ENCODE measurements at regions not wholly inside any gene's neighbourhood (a gene's known extent, or its start where the extent isn't known, plus 50 kb on each side); places are given as distances from the start of the nearest gene placed in this dataset.
A peak's percentile ranks its signal among the peaks of the same experiment; 100 is the strongest.
"Not testable (repeated sequence)": the region's sequence is repeated elsewhere in the genome, so short reads cannot be mapped to it uniquely, and the experiment has no call there.

DNA sequence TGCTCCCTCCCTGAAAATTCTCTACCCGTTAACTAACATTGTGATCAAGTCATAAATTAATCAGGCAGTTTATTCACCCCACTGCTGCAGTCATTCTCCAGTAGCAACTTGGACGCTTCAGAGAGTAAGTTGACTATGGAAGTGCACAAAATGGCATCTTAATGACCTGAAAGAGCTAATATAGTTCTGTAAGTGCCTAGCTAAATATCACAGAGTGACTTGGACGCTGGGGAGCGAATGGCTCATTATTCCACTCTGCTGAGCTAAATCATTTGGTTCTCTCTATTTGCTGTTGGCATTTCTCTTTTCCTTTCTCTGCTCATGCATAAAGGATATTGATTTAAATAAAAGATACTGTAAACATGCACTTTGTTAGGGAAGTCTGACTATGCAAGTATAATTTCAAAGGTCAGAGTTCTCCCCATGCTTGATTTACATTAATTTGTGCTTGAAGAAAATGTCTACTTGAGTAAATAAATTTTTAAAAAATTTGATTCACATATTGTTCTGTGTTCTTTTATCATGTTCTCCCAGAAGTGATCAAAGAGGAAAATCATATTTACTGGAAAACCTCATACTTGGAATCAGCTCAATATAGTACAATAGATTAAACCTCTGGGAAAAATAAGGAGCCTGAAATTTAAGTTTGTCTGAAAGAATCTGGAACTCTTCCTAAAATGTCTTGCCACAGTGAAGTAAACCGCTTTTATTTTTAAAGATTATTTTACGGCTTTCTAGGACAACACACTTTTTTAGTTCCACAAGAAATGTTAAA lies 169.5 kb upstream of the HAPLN1 start:
- no peak for ATAC-seq
- intact Hi-C loops (cut with DNase I) = no loop called here
- DNase-seq (ENCODE audit: low spot score) = no peak

DNA sequence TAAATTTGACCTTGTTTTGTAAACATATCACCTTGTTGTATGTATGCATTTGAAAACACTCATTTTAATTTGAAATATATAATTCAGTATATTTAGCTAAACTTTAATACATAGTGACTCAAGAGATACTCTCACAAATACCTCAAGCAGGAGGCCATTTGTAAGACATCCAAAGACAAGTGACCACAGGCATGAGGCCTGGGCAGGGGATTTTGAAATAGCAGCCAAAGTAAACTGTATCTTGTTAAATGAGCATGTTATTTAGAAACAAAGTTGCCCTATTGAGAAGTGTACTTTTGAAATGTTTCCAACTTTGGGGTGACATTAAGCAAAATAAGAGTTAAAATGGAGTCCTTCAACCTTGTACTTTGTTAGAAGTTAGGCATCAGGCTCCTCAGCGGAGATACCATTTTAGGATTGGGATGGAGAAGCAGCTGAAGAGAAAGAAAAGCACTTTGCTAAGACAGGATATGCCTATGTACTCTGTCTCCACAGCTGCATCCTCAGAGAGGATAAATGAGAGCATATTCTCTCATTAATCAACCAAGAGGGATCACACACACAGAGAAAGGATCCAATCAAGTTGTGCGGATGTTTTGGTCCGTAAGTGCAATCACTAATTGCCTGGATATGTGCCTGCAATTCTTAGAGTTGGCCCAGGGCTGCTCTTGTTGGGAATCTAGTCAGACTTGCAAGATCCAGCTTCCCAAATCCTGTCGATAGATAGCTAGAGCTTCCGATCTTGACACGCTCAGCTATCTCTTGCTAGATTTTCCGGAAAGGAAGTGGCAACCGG lies 157.5 kb upstream of the HAPLN1 start:
- DNase-seq (ENCODE audit: low spot score) (no peak), ATAC-seq (no peak)
- intact Hi-C loops (cut with DNase I) = no loop called here

DNA sequence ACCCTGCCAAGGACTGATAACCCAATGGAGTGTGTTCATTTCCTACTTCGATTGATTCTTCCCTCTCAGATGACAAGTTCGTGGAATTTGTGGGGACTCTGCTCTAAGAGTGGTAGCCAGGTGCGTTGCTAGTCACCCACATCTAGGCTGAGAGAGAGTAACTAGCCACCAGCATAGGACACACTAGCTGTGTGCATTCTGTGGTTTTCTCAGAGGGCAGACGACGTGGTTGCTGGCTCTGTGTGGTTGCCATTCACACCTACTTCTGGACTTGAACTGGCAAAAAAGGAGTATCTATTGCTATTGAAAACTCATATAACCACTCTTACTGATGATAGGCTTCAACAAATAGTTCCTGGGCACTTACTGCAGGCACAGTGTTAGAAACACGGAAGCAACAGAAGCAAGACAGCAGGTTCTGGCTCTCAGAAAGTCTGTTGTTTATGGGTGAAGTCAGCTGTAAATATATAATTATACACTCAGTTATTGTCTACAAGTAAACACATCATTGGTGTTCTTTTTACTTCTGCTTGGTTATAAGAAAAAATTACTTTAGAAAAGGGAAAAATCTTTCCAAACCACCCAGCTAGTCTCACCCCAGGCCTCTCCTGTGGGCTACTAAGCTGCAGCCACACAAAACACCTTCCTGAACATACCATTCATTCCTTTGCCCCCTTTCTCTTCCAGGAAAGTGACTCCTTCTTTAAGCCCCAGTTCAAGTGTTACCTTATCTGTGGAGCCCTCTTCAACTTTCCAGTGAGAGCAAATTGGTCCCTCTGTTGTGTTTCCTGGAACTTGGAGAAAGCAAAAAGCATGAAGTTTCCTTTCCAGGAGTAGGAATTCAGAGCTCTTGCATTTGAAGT lies 151.1 kb upstream of the HAPLN1 start:
- no peak for DNase-seq (ENCODE audit: low spot score)
- intact Hi-C loops (cut with DNase I) = no loop called here
- no peak for ATAC-seq

DNA sequence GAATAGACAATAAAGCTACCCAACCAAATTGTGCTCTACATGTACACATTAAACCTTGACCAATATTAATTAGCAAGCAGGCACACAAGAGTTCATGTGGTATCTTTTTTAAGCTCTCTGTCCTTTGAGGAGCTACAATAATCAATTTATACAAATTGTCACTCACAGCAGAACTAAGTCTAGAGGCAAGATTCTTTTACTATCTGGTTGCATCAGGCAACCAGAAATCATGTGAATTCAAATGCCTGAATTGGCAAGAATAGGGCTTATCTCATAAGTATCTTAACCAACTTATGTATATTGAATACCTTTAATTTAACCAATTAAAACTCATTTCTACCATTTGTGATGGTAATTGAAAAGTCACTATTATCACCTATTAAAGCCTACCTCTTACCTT lies 145.5 kb upstream of the HAPLN1 start:
- ATAC-seq (no peak), DNase-seq (ENCODE audit: low spot score) (no peak)
- intact Hi-C loops (cut with DNase I) = no loop called here

DNA sequence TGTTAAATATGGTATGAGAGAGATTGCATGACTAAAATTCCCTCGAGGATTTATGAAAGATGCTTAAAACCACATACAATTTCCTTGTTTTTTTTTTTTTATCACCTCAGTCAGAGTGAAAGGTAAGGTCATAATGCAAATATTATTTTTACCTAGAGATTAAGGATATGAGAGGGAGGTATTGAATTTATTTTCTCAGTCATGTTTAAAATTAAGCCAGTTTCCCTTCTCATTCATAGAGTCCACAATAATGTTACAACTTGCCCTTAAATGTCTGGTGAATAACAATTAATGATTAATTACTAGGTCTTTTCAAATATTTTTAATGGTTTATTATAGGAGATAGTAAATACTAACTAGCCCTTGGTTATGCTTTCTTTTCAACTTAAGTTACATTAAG lies 144.9 kb upstream of the HAPLN1 start:
- intact Hi-C loops (cut with DNase I) = no loop called here
- no peak for DNase-seq (ENCODE audit: low spot score)
- ATAC-seq = no peak

DNA sequence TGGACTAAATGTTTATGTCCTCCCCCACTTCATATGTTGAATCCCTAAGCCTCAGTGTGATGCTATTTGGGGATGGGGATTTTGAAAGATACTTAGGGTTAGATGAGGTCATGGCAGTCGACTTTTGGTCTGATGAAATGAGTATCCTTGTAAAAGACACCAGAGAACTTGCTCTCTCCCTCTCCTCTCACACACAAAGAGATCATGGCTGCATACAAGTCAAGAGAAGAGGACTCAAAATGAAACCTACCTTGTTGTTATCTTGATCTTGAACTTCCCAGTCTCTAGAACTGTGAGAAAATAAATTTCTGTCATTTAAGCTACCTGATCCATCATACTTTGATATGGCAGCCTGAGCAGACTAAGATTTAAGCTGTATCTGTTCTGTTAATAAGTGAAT lies 144.0 kb upstream of the HAPLN1 start:
- DNase-seq (ENCODE audit: low spot score) = no peak
- intact Hi-C loops (cut with DNase I) = no loop called here
- no peak for ATAC-seq

DNA sequence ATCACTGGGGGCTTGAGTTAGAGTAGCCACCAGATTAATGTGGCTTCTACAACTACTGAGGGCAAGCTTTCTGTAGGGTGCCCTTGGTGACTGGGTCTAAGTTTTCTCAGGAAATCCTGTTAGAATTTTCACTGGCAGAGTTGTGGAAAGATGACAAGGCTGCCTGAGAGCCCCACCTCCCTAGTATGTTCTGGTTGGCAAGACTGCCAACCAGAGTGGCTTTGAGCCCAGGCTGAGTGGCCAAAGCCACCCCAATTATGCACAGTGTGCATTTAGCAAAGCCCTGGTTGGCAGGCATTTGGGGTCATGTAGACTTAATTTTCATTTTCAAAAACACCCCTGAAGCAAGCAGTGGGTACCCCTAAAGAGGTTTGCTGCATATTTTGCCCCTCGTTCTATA lies 136.7 kb upstream of the HAPLN1 start:
- intact Hi-C loops (cut with DNase I) = no loop called here
- DNase-seq (ENCODE audit: low spot score) (no peak), ATAC-seq (peak; percentile 26)

DNA sequence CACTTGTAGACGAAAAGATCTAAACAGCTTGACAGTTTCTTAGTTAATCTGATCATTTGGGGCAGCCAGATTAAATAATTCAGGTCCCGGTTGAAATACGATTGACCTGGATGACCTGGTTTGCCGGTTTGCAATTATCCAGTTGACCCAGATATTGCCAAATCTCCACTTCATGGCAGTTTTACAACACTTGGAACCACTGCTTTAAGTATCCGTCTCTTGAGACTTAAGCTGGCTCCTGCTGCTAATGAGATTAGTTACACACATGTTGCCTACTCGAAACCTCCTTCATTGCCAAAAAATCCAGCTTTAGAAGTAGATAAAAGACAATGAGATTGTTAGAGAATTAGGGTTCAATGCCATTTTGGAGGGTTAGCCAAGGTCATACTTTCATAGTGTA lies 136.2 kb upstream of the HAPLN1 start:
- DNase-seq (ENCODE audit: low spot score) (no peak), ATAC-seq (peak; percentile 62)
- intact Hi-C loops (cut with DNase I) = no loop called here

DNA sequence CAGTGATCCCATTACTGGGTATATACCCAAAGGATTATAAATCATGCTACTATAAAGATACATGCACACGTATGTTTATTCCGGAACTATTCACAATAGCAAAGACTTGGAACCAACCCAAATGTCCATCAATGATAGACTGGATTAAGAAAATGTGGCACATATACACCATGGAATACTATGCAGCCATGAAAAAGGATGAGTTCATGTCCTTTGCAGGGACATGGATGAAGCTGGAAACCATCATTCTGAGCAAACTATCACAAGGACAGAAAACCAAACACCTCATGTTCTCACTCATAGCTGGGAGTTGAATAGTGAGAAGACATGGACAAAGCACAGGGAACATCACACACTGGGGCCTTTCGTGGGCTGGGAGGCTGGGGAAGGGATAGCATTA lies 129.8 kb upstream of the HAPLN1 start:
- intact Hi-C loops (cut with DNase I); ATAC-seq; DNase-seq (ENCODE audit: low spot score): not testable (repeated sequence)

DNA sequence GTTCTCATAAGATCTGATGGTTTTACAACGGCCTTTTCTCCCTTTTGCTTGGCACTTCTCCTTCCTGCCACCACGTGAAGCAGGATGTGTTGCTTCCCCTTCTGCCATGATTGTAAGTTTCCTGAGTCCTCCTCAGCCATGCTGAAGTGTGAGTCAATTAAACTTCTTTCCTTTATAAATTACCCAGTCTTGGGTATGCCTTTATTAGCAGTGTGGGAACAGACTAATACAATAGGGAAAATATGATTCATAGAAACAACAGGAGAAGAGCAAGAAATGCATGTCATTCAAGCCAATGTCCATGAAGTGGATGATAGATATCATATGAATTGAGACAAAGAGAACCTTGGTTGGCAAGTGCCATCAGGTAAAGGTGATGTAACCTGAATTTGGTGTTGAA lies 128.3 kb upstream of the HAPLN1 start:
- DNase-seq (ENCODE audit: low spot score) = no peak
- intact Hi-C loops (cut with DNase I) = no loop called here
- no peak for ATAC-seq

DNA sequence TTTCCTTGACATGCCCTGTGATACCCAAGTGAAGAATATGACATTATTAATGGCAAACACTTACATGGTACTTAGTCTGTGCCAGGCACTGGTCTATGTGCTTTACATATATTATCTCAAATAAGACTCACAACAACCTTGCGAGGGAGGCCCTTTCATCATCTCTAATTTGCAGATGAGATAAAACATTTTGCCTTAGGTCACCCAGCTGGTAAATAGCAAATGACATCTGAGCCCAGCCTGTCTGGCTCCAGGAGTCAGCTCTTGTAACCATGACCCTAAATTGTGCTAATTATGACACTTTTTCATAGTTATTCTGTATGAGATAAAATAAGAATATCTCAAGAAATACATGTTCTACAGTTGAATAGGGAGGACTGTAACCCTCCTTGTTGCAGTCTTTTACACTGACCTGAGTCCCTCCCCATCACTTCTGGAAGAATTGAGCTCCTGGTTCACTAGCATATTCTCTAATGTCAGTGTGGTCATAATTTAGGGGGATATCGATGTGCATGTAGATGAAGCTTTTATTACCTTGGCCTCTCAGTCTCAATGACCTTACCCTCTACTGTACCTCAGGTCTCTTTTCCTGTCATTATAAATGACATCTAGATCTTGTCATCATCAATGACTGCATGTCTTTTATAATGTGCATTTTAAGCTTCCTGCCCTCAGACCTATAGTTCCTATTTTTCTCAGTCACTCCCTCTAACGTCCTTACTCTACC lies 126.1 kb upstream of the HAPLN1 start:
- DNase-seq (ENCODE audit: low spot score) (no peak), ATAC-seq (no peak)
- intact Hi-C loops (cut with DNase I) = no loop called here

DNA sequence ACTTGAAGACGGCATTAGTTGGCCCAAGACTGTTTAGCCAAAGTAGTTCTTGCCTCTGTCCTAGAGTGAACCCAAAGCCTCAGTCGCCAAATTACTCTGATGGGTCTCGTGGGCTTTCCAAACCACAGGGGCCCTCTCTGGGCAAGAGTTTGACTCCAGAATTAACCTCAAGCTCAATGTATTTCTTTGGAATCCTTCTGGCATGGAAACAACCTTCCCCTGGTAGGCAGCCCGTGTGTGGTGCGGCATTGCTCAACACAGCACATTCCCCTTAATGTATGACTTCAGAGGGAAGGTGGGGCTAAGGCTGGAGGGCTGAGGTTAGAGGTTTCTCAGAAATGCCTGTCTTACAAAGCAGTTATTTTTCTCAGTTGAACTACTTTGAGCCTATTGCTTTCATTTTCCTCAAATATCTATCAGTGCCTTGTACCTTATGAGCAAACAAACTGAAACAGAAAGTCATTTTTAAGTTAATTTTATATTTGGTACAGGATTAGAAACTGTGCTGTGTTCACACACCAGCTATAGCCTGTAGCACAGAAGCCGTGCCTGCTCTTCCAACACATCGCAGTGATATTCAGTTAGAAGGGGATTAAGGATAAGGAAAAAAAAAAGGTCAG lies 123.9 kb upstream of the HAPLN1 start:
- ATAC-seq (peak; percentile 85), DNase-seq (ENCODE audit: low spot score) (no peak)
- intact Hi-C loops (cut with DNase I) = no loop called here

DNA sequence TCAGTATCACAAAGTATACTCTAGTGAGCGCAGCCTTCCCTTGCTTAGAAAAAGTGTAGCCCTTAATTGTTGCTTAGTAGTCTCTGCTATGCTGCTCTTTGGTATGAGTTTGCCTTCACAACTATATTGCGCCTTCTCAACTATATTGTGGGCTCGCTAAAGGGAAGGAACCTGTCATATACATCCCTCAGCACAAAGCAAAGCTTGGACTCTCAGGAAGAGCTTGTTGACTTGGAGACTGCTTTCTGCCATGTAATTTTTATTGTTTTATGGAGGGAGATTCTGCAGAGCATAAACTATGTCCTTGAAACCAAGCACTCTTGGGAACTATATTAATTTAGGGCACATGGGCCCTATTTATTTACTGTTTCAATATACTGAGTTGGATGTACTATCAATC lies 119.1 kb upstream of the HAPLN1 start:
- DNase-seq (ENCODE audit: low spot score) = no peak
- no peak for ATAC-seq
- intact Hi-C loops (cut with DNase I) = no loop called here

DNA sequence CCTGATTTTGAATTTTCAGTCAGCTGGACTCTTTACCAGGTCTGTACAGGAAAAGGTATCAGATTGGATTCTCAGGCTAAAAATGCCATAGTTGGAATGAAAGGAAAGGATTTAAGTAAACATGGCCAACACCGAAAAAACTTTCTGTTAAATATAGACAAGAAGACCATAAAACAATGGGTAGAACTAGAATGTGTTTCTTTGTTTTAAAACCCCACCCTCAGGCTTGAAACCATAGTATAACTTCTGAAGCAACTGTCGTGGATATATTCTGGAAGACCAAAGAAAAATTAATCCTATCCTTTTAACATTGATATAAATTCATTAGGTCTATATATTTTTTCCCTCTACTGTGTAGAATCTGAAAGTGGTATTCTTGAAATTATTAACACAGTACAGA lies 118.6 kb upstream of the HAPLN1 start:
- DNase-seq (ENCODE audit: low spot score) (no peak), ATAC-seq (no peak)
- intact Hi-C loops (cut with DNase I) = no loop called here

DNA sequence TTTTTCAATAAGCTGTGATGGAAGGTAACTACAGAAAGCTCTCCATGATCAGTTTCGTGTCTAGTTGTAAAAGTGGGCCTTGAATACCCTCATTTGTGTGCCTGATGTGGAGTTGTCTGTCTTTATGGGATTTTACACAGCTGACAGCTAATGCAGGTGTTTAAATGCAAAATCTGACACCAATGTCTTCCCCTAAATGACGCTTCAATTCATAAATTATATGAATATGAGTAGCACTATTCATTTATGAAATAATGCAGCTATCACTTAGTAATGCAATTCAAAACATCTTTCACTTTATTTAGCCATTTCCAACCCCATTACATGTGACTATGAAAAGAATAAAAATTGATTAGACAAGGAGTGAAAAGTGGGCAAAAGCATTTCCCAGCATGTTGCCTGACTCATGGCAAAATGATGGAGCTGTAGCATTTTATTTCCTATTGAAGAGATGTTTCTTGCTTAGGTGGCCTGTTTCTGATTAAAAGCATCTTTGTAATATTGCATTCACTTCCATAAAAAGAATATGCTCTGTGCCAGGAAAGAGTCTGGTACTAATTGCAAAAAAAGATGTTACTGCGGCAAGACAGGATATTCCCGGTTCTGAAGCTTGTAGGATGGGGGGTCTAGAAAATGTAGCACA lies 116.7 kb upstream of the HAPLN1 start:
- DNase-seq (ENCODE audit: low spot score) (no peak), ATAC-seq (no peak)
- intact Hi-C loops (cut with DNase I) = no loop called here

DNA sequence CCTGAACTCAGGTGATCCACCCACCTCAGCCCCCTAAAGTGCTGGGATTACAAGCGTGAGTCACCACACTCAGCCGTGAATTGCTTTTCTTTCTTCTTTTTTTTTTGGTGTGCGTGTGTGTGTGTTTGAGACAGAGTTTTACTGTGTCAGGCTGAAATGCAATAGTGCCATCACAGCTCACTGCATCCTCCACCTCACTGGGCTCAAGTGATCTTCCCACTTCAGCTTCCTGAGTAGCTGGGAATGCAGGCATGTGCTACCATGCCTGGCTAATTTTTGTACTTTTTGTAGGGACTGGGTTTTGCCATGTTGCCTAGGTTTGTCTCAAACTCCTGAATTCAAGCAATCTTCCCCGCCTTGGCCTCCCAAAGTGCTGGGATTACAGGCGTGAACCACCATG lies 113.7 kb upstream of the HAPLN1 start:
- DNase-seq (ENCODE audit: low spot score) = no peak
- ATAC-seq = no peak
- intact Hi-C loops (cut with DNase I) = no loop called here

DNA sequence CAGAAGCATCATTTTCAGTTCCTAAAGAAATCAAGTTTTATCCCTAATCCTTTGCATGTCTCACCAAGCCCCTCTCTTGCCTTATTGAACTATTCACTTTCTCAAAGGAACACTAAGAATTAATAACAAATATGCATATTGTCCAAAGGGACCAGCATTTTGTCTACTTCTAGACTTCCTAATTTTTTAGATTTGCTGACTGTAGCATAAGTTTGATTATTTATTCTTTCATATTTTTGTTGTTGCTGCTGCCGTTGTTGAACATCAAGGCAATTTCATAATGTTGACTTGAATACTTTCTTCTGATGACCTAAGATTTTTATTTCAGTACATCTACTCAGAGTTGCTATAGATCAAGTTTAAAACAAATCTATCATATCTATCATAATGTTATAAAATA lies 111.2 kb upstream of the HAPLN1 start:
- no peak for ATAC-seq
- no peak for DNase-seq (ENCODE audit: low spot score)
- intact Hi-C loops (cut with DNase I) = no loop called here

DNA sequence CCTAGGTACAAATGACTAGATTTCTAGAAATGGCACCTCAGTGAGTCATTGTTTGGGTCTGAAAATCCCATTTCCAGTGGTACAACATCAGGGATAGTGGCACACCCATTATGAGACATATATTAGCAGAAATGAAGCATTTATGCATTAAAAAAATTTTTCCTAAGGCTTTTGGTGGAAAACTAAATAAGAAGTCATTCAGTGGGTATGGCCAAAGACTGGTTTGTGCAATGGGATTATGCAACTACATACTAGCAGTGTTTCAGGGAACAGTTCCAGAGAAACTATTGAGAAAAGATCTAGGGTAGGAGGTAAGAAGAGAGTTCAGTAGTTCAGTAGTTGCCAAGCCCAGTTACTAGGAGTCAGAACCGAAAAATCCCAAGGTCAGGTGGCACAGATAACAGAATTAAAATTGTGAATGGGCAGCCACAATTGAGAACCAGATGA lies 106.5 kb upstream of the HAPLN1 start:
- ATAC-seq = peak; percentile 93
- intact Hi-C loops (cut with DNase I) = no loop called here
- DNase-seq (ENCODE audit: low spot score) = no peak

All from sciatic nerve (tissue), 2 donors.